Esophagus muscularis mucosa (tissue), 3 donors: ENCODE measurements at regions not wholly inside any gene's neighbourhood (a gene's known extent, or its start where the extent isn't known, plus 50 kb on each side); places are given as distances from the start of the nearest gene placed in this dataset.

Source experiments
- CTCF ChIP-seq, 3 experiments: fragments of 200-600 bp in 2 of 3; fragments of 450-650 bp in 1 of 3; sonication (generic) in 2 of 3; IDR thresholded peaks; one replicate each; pipeline ENCODE4 v1.5.1; 2017 to 2019; ENCODE audit warnings: antibody characterized with exemption in 3 of 3, mild to moderate bottlenecking in 2 of 3, moderate library complexity in 1 of 3
- POLR2AphosphoS5 ChIP-seq, 2 donors: sonication (generic); formaldehyde crosslinking; IDR thresholded peaks; one replicate each; pipeline ENCODE4 v1.6.1; 2017; ENCODE audit warnings: antibody characterized with exemption in 2 of 2

GRCh38 chr11:95364324-95365295, 133.6 kb upstream of the SESN3 start:
- TF ChIP-seq CTCF (IDR thresholded peaks at IDR 0.05): no peak
- no peak for TF ChIP-seq POLR2AphosphoS5 (IDR thresholded peaks at IDR 0.05)
